HG03159 (cell line): ENCODE measurements at regions not wholly inside any gene's neighbourhood (a gene's known extent, or its start where the extent isn't known, plus 50 kb on each side); places are given as distances from the start of the nearest gene placed in this dataset.

Experiments used
- ATAC-seq: cut with Tn5 transposase; IDR thresholded peaks from one replicate; pipeline ENCODE4 v1.9.1; 2021; ENCODE audit warnings: mild to moderate bottlenecking, moderate library complexity; ENCODE audit not compliant: unreplicated experiment

GRCh38 chr3:72441284-72441994 is 406.8 kb downstream of the SHQ1 start:
- no peak for ATAC-seq

DNA sequence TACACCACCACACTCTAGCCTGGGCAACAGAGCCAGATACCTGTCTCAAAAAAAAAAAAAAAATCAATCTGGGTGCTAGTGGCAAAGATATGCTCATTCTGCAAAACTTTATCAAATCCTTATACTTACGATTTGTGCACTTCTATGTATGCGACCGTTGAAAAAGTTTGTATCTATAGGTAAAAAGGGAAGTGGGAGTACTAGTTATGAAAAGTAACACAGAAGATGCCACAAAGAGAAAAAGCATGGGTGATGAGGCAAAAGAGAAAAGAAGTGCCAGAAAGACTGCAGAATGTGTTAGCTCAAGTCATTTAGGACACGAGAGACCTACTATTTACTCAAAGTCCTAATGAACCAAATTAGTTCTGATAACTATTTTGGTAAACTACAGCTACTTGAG is 407.8 kb downstream of the SHQ1 start:
- ATAC-seq = peak; percentile 42

DNA sequence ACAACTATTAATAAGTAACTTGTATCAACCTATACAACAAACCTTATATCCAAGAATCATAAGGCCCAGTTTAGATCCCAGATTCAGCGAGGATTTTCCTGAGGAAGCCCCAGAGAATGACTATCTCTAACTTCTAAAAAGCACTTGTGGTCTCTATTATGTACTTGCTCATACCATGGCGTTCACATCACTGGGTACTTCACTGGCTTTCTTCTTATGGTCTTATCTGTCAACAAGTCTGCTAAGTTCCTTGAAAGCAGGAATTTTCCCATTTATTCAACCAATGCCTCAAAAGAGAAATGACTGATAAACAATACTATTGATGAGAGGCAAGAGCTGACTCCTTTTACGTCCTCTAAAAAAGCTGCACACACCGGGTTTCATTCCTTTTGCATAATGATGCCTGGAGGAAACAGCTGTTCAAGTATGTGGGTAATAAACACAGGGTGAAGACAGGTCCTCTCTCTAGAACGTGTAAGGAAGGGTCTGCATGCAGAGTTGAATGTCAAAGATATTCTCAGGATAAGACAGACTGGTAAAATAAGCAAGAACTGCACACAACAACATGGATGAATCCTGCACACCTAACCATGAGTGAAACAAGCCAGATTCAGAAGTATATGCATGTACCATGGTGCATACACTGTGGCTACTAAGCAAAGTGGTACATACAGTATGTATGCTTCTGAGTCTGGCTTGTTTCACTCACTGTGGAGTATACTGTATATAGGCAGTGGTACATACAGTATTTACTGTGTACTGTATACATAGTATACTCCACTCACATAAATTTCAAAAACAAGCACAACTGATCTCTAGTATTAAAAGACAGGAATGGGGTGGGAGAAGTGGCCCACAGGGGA is 408.7 kb downstream of the SHQ1 start:
- ATAC-seq = peak; percentile 57

DNA sequence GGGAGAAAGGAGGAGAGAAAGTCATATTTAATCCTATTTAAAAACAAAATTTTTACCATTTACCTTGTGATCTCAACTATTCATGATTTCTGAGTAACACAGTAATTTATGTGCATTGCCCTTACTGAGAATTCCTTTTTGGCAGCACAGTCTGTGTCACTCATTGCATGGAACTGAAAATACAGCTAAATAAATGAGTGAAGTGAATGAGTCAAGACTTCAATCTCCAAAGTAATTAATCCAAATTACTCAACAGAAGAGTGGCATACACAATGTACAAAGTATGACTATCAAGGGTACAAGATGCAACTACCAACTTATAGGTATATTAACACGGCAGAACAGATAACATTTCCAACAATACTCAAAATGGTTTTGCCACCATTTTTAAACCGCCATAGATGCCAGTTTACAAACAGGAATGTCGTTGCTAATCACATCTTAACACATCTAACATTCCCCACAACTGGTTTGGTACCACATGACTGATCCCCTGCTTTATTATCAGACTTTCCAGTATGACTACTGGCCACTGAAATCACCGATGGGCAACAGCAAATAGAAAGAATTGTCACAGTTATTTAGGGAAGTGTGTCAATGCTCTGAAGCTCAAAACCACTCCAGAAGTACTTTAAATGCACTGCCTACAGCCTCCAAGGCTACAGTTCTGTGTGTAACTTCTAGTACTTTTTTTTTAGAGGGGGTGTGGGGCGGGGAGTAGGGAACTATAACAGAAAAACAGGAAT is 410.4 kb downstream of the SHQ1 start:
- no peak for ATAC-seq

DNA sequence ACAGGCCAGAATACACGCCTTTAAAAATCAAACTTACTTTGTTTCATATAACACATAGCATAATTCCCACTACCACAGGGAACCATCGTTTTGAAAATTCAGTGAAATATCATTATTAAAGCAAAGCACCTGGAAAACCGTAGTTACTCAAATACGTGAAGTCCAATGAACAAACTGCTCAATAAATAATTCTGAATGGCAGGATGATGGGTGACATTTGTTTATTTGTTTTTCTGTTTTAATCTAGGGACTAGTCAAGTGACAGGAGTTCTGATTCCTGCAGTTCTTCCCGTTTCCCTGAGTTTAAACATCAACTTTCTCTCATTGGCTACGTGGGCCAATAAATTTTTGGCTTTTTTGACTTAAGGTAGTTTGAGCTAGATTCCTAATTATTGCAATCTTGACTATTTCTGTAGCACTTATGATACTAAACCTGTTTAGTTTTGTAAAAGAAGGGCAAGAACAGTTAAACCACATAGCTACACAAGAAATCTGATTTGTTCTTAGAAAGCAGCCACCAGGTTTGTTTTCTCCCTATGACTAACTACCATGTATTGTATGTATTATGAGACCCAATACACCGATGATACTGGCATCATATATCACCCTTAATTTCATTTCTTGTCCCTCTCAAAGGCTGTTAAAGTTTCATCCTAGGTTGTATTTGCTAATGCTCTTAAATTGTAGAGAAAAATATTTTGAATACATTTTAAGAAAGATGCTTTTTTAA is 411.2 kb downstream of the SHQ1 start:
- ATAC-seq = no peak

DNA sequence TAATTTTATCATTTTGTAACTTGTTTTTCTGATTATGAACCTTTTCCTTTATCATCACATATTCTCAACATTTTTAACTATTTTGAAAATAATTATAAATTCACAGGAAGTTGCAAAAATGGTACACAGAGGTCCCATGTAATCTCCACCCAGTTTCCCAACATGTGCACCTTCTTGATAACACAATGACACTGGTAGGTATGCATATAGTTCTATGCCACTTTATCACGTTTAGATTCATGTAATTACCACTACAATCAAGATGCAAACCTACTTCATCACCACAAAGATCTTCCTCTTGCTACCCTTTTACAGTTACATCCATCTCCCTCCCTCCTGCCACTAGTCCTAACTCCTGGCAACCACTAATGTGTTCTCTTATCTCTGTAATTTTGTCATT is 413.9 kb downstream of the SHQ1 start:
- no peak for ATAC-seq

- no peak for ATAC-seq
Measured at GRCh38 chr3:72432246-72432645, 416.0 kb downstream of the SHQ1 start.

- ATAC-seq = no peak
Measured at GRCh38 chr3:72429589-72430353, 418.5 kb downstream of the SHQ1 start.

DNA sequence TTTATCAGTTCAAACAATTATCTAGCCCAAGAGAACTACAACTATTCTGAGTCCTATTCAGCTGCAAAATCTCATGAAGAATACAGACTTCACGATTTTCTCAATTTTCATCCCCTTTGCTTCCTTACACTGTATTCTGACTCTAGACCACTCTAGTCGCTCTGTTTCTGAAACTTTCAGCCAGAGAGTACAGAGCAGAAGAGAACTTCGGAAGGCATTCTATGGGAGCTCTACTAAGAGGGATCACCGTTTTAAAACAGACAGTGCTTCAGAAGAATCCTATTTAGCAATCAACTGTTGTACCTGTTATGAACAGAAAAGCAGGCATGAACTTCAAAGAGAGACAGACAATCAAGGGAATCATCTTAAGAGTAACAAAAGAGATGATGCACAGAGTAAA is 419.4 kb downstream of the SHQ1 start:
- ATAC-seq = no peak

- no peak for ATAC-seq
Measured at GRCh38 chr3:72427624-72428023, 420.6 kb downstream of the SHQ1 start.

GRCh38 chr3:72426618-72427397 is 421.4 kb downstream of the SHQ1 start:
- ATAC-seq = peak; percentile 64

DNA sequence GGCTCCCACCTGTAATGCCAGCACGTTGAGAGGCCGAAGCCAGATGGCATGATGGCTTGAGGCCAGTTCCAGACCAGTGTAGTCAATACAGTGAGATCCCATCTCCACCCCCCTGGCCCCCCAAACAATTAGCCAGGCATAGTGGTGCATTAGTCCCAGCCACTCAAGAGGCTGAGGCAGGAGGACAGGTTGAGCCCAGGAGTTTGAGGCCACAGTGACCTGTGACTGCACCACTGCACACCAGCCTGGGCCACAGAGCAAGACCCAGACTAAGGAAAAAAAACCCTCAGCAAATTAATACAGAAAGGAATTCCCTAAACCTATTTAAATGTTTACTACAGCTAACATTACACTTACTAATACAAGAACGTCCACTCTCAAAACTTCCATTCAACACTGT is 424.6 kb downstream of the SHQ1 start:
- ATAC-seq = no peak

- no peak for ATAC-seq
Measured at GRCh38 chr3:72421786-72422185, 426.5 kb downstream of the SHQ1 start.

DNA sequence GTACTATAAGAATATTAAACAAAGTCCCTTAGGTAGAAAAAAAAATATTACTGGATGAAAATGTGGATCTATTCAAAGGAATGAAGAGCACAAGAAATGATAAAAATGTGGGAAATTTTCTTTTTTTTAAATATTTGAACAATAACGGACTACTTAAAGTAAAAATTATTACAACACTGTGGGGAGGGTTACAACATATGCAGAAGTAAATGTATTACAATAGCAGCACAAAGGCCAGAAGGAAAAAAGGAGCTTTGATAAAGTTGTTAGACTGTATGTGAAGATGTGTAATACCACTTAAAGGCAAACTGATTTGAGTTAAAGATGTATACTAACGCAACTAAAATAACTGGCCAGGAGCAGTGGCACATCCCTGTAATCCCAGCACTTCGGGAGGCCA is 427.1 kb downstream of the SHQ1 start:
- no peak for ATAC-seq

- ATAC-seq = no peak
Measured at GRCh38 chr3:72418856-72419255, 429.4 kb downstream of the SHQ1 start.

DNA sequence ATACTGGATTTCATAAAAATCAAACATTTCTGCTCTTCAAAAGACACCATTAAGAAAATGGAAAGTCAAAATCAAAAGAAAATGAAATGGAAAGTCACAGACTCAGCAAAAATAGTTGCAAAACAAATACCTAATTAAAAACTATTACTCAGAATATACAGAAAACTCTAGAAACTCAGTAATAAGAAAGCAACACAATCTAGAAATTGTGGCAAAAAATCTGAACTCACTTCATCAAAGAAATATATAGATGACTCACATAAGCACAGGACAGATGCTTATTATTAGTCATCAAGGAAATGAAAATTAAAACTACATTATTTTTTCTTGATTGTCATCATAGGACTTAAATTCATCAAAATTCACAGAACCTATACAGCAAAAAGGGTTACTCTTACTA is 430.0 kb downstream of the SHQ1 start:
- ATAC-seq = no peak

GRCh38 chr3:72414481-72415016 is 433.7 kb downstream of the SHQ1 start:
- ATAC-seq = no peak

- no peak for ATAC-seq
Measured at GRCh38 chr3:72413228-72413627, 435.0 kb downstream of the SHQ1 start.

- ATAC-seq = no peak
Measured at GRCh38 chr3:72412340-72412956, 435.8 kb downstream of the SHQ1 start.
